Loucy (cell line): ENCODE measurements at regions not wholly inside any gene's neighbourhood (a gene's known extent, or its start where the extent isn't known, plus 50 kb on each side); places are given as distances from the start of the nearest gene placed in this dataset.

Source experiments
- CTCF ChIP-seq: fragments of 200-600 bp; sonication (generic); conservative IDR thresholded peaks from 2 replicates; pipeline ENCODE4 v1.5.1; 2014; ENCODE audit warnings: mild to moderate bottlenecking, antibody characterized with exemption, low read length
- EZH2phosphoT487 ChIP-seq: fragments of 200-600 bp; IDR thresholded peaks from 2 replicates; pipeline ENCODE4 v1.6.1; 2018; ENCODE audit warnings: antibody characterized with exemption, mild to moderate bottlenecking, moderate library complexity, borderline replicate concordance

- no peak for TF ChIP-seq CTCF
- TF ChIP-seq EZH2phosphoT487: no peak
These were observed 705.7 kb upstream of the DDX18 start for GRCh38 chr2:117108741-117109267.
